Memory B cell (primary cell): ENCODE measurements at regions not wholly inside any gene's neighbourhood (a gene's known extent, or its start where the extent isn't known, plus 50 kb on each side); places are given as distances from the start of the nearest gene placed in this dataset.
"Not testable (repeated sequence)": the region's sequence is repeated elsewhere in the genome, so short reads cannot be mapped to it uniquely, and the experiment has no call there.

Source experiments
- ATAC-seq: fragments of 150-1000 bp; cut with Tn5 transposase; 2 replicates; pipeline ENCODE4 v1.10.0; 2021; ENCODE audit warnings: low read depth, mild to moderate bottlenecking, moderate library complexity
- DNase-seq, 2 donors: peaks; one replicate each; pipeline ENCODE4 v3.0.0; 2022; ENCODE audit warnings: low spot score in 2 of 2
- H3K27ac Mint-ChIP-seq: one replicate; pipeline ENCODE4 v1.8.0; 2022; ENCODE audit warnings: mild to moderate bottlenecking, moderate library complexity, mixed read lengths
- H3K27me3 Mint-ChIP-seq: one replicate; pipeline ENCODE4 v1.8.0; 2022; ENCODE audit warnings: mixed read lengths
- H3K36me3 Mint-ChIP-seq: one replicate; pipeline ENCODE4 v1.8.0; 2022; ENCODE audit warnings: mild to moderate bottlenecking, mixed read lengths
- H3K4me1 Mint-ChIP-seq: one replicate; pipeline ENCODE4 v1.8.0; 2022; ENCODE audit warnings: mixed read lengths
- H3K4me3 Mint-ChIP-seq: one replicate; pipeline ENCODE4 v1.8.0; 2022; ENCODE audit warnings: mild to moderate bottlenecking, moderate library complexity, mixed read lengths
- H3K9me3 Mint-ChIP-seq: one replicate; pipeline ENCODE4 v1.8.0; 2022; ENCODE audit warnings: mixed read lengths

DNA sequence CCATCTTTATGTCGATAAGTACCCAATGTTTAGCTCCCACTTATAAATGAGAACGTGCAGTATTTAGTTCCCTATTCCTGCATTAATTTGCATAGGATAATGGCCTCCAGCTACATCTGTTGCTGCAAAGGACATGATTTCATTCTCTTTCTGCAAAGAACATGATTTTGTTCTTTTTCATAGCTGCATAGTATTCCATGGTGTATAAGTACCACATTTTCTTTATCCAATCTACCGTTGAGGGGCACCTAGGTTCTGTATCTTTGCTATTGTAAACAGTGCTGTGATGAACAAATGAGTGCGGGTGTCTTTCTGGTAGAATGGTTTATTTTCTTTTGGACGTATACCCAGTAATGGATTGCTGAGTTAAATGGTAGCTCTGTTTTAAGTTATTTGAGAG lies 63.0 kb downstream of the HLX start:
- H3K36me3 Mint-ChIP-seq: no peaks in the 10 kb centered on the region
- no peak overlapping the region for H3K27ac Mint-ChIP-seq
- peaks cover 11% of the 10 kb centered on the region for H3K4me1 Mint-ChIP-seq
- H3K27me3 Mint-ChIP-seq: peaks cover 1% of the 10 kb centered on the region
- H3K4me3 Mint-ChIP-seq: no peak overlapping the region
- DNase-seq: no peak
- H3K9me3 Mint-ChIP-seq: no peaks in the 10 kb centered on the region
- no peak for ATAC-seq

DNA sequence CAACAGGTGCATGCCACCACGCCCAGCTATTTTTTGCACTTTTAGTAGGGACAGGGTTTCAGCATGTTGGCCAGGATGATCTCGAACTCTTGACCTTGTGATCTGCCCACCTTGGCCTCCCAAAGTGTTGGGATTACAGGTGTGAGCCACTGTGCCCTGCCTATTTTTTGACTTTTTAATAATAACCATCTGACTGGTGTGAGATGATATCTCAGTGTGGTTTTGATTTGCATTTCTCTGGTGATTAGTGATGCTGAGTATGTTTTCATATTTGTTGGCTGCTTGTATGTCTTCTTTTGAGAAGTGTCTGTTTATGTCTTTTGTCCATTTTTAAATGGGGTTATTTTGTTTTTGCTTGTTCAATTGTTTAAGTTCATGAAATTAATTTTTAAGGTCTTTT lies 63.7 kb downstream of the HLX start:
- ATAC-seq, DNase-seq, H3K27me3 Mint-ChIP-seq, H3K36me3 Mint-ChIP-seq, H3K9me3 Mint-ChIP-seq, H3K27ac Mint-ChIP-seq, H3K4me3 Mint-ChIP-seq: not testable (repeated sequence)
- H3K4me1 Mint-ChIP-seq: peaks cover 11% of the 10 kb centered on the region

- no peaks in the 10 kb centered on the region for H3K36me3 Mint-ChIP-seq
- H3K27ac Mint-ChIP-seq: no peak overlapping the region
- no peak overlapping the region for H3K4me3 Mint-ChIP-seq
- peaks cover 11% of the 10 kb centered on the region for H3K4me1 Mint-ChIP-seq
- peaks cover 1% of the 10 kb centered on the region for H3K27me3 Mint-ChIP-seq
- no peaks in the 10 kb centered on the region for H3K9me3 Mint-ChIP-seq
- ATAC-seq (no peak), DNase-seq (no peak)
Observed at GRCh38 chr1:220943319-220943996, 64.2 kb downstream of the HLX start.

DNA sequence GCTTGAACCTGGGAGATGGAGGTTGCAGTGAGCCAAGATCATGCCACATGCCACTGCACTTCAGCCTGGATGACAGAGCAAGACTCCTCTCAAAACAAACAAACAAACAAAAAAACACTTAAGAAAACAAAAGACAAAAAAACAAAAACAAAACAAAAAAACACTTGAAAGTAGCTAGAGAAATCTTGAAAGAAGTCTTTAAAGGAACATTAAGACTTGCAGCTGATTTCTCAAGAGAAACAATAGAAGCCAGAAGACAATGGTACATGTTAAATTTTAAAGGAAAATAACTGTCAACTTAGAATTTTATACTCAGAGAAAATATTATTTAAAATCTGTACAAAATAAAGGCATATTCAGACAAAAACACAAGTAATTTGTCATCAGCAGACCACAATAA lies 71.3 kb downstream of the HLX start:
- peaks cover under 1% of the 10 kb centered on the region for H3K4me1 Mint-ChIP-seq
- DNase-seq (no peak), ATAC-seq (no peak)
- H3K27me3 Mint-ChIP-seq: no peaks in the 10 kb centered on the region
- H3K9me3 Mint-ChIP-seq: peaks cover 5% of the 10 kb centered on the region
- no peak overlapping the region for H3K4me3 Mint-ChIP-seq
- H3K36me3 Mint-ChIP-seq: peaks cover 2% of the 10 kb centered on the region
- H3K27ac Mint-ChIP-seq: no peak overlapping the region

DNA sequence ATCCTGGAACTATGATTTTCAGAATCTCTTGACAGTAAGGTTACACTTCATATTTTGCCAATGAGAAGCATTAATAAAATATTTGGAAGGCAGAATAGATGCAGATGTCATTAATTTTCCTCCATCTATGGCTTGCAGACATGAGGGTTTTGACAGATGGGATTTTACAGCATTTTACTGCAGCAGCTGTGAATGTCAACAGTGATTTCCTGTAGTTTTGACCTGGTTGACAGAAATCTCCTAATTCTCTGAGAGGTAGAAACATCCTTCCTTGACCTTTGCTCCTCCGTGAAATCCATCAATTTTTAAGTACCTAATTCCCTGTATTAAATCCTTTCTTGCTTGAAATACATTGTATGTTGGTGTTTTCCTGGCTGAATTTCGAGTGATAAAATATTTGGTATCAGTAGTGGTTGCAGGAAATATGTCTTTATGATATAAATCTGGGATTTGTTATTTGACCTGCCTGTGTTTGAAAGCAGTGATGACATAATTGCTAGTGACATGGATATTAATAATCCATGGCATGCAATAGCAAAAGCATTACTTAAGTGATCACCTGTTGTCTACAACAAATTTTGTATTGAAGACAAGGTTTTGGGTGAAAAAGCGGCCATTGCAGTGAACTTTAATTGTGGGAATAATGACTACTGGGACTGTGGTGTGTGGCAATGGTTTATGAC lies 73.9 kb downstream of the HLX start:
- H3K9me3 Mint-ChIP-seq: peaks cover 5% of the 10 kb centered on the region
- H3K27ac Mint-ChIP-seq: no peak overlapping the region
- ATAC-seq: no peak
- no peak for DNase-seq
- peaks cover 2% of the 10 kb centered on the region for H3K36me3 Mint-ChIP-seq
- H3K27me3 Mint-ChIP-seq: no peaks in the 10 kb centered on the region
- H3K4me3 Mint-ChIP-seq: no peak overlapping the region
- no peaks in the 10 kb centered on the region for H3K4me1 Mint-ChIP-seq

DNA sequence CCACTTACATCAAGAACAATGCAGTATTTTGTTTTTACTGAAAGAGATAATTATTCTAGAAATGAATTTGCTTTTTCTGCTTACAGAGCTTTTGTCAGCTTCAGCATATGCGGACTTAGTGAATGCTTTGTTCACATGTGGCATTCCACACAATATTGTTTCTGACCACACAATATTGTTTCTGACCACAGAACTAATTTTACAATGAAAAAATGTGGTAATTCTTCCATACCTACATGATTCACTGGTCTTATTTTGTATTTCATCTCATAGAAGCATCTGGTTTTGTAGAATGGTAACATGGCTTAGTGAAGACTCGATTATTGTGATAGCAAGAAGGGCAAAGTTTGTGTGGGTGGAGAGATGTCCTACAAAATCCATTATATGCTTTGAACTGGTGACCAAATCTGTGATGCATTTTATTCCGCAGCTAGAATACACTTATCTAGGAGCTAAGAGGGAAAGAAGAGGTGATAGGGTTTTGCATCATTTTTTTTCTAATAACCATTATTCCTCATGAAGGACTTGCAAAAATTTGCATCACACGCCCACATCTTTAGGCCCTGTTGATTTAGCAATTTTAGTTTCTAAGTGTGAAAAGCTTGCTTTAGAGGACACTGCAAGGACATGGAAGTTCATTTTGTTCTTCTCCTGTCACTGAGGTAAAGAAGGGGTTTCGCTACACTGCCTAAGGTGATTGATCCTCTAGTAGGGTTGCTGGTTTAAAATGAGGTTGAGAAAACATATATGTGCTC lies 75.3 kb downstream of the HLX start:
- no peaks in the 10 kb centered on the region for H3K27me3 Mint-ChIP-seq
- H3K27ac Mint-ChIP-seq: no peak overlapping the region
- ATAC-seq (no peak), DNase-seq (no peak)
- no peak overlapping the region for H3K4me3 Mint-ChIP-seq
- H3K9me3 Mint-ChIP-seq: peaks cover 5% of the 10 kb centered on the region
- no peaks in the 10 kb centered on the region for H3K4me1 Mint-ChIP-seq
- H3K36me3 Mint-ChIP-seq: peaks cover 2% of the 10 kb centered on the region

DNA sequence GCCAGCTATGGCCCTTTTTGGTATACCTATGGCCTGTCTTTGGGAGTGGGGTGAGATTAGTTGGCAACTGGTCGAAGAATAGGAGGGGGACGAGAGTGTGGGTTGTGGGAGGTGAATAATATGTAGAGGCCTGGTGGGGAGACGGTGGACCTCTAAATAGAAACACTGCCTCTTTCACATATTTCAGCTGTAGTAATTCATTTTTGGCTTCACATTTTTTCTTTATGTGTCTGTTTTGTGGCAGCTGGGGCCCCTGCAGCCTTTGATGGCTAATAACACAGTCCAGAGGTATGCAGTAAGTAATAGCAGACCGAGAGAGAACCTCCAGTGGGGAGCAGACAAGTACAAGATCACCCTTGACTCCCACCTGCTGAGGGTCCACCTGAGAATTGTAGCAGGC lies 75.9 kb downstream of the HLX start:
- H3K4me3 Mint-ChIP-seq: no peak overlapping the region
- no peak for DNase-seq
- H3K27ac Mint-ChIP-seq: no peak overlapping the region
- H3K4me1 Mint-ChIP-seq: no peaks in the 10 kb centered on the region
- peaks cover 2% of the 10 kb centered on the region for H3K36me3 Mint-ChIP-seq
- peaks cover 2% of the 10 kb centered on the region for H3K9me3 Mint-ChIP-seq
- no peaks in the 10 kb centered on the region for H3K27me3 Mint-ChIP-seq
- no peak for ATAC-seq

GRCh38 chr1:220956501-220957232 lies 77.4 kb downstream of the HLX start:
- Mint-ChIP-seq H3K4me1 (no peaks in the 10 kb centered on the region), H3K9me3 (no peaks in the 10 kb centered on the region), H3K27ac (no peak overlapping the region), H3K4me3 (no peak overlapping the region), H3K27me3 (no peaks in the 10 kb centered on the region), H3K36me3 (no peaks in the 10 kb centered on the region)
- no peak for ATAC-seq
- no peak for DNase-seq

DNA sequence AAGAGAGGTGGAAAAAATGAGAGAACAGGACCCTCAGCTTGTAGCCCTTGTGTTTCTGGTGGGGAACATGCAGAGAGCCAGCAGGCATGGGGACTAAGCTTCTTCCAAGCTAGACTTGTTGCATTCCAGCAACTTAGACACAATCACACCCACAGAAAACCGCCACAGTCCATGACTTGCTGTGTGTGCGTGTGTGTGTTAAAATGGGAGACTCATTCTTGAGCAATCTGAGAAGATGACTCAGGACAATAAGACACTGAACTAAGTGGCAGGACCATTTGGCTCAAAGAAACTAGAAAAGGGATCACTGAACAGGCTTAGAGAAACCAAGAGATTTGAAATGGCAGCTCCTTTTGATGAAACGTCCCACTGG lies 78.0 kb downstream of the HLX start:
- H3K27me3 Mint-ChIP-seq: no peaks in the 10 kb centered on the region
- H3K27ac Mint-ChIP-seq: no peak overlapping the region
- H3K9me3 Mint-ChIP-seq: no peaks in the 10 kb centered on the region
- no peak overlapping the region for H3K4me3 Mint-ChIP-seq
- no peaks in the 10 kb centered on the region for H3K36me3 Mint-ChIP-seq
- DNase-seq: no peak
- ATAC-seq: no peak
- H3K4me1 Mint-ChIP-seq: no peaks in the 10 kb centered on the region

- Mint-ChIP-seq H3K27me3 (no peaks in the 10 kb centered on the region), H3K4me3 (no peak overlapping the region), H3K36me3 (no peaks in the 10 kb centered on the region), H3K9me3 (no peaks in the 10 kb centered on the region), H3K4me1 (no peaks in the 10 kb centered on the region), H3K27ac (no peak overlapping the region)
- no peak for DNase-seq
- no peak for ATAC-seq
Observed at GRCh38 chr1:220958234-220958633, 79.0 kb downstream of the HLX start.

DNA sequence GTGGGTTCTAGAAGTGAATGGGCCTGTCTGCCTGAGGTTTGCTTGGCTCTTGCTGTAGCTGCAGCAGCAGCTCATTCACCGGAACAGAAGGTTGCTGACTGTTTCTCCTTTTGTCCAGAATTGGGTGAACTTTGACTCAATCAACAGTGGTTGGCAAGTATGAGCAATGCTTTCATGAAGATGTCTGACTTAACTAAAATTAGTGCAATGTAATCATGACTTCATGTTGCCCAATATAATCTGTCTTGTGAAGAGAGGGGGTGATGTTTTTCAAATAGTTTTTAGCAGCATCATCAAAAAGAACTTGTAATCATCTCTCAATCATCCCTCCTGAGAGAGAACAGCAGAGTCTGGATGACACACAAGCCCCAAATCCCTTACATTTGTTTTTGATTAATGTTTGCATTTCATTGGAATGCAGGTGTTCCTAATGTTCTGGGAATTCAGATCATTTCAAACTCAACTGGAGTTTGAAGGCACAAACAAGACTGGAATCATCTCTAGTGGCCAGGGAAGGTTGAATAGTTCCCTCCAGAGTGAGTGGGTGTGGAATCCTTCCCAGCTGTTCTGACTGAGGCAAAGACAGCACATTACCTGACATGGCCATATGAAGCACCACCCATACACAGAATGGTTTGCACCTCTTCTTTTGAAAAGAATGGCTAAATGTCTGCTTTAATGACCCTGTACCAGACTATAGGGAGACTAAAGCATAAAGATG lies 82.9 kb downstream of the HLX start:
- H3K36me3 Mint-ChIP-seq: peaks cover 4% of the 10 kb centered on the region
- no peaks in the 10 kb centered on the region for H3K4me1 Mint-ChIP-seq
- DNase-seq (no peak), ATAC-seq (no peak)
- no peak overlapping the region for H3K27ac Mint-ChIP-seq
- H3K27me3 Mint-ChIP-seq: no peaks in the 10 kb centered on the region
- peaks cover 8% of the 10 kb centered on the region for H3K9me3 Mint-ChIP-seq
- H3K4me3 Mint-ChIP-seq: no peak overlapping the region

DNA sequence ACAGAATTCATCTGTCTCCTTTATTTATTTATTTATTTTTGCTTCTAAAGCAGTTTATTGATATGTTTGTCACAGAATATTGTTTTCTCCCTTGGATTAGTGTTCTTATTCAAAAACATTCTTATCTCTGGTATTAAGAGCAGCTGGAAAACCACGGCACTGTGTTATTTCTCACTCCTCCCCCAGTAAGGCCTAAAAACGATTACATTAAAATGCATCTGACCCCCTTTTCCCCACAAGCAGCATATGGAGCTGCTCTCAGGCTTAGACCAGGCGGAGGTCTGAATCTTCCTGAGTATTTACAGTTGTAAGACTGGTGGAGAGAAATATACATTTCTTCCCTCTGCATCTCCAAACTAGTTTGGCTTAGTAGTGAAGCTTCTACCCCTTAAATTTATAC lies 86.8 kb downstream of the HLX start:
- H3K36me3 Mint-ChIP-seq: peaks cover 4% of the 10 kb centered on the region
- no peak overlapping the region for H3K4me3 Mint-ChIP-seq
- H3K27ac Mint-ChIP-seq: no peak overlapping the region
- no peak for DNase-seq
- no peaks in the 10 kb centered on the region for H3K27me3 Mint-ChIP-seq
- no peaks in the 10 kb centered on the region for H3K4me1 Mint-ChIP-seq
- ATAC-seq: no peak
- peaks cover 8% of the 10 kb centered on the region for H3K9me3 Mint-ChIP-seq

DNA sequence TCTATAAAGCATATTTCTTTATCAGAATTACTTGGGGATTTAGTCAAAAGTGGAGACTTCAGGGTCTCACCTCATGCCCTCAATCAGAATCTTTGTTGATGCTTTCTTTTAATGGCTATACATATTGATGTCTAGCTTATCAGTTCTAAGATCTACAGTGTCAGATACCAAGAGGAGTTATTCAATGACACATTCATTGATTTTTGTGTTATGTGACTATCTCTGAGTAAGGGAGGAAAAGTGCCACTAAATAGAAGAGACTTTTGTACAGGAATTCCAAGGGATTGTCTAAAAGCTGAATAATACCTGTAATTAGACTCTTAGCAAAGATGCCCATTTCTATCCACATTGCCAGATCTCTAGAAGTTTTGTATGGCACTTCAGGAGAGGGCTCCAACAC lies 87.2 kb downstream of the HLX start:
- Mint-ChIP-seq H3K4me3 (no peak overlapping the region), H3K36me3 (peaks cover 4% of the 10 kb centered on the region)
- no peak for DNase-seq

More for the DNA sequence above, 87.2 kb downstream of the HLX start:
- Mint-ChIP-seq H3K27me3 (no peaks in the 10 kb centered on the region), H3K27ac (no peak overlapping the region), H3K4me1 (no peaks in the 10 kb centered on the region), H3K9me3 (peaks cover 8% of the 10 kb centered on the region)
- no peak for ATAC-seq
